Karpas-422 (cell line): ENCODE measurements at regions not wholly inside any gene's neighbourhood (a gene's known extent, or its start where the extent isn't known, plus 50 kb on each side); places are given as distances from the start of the nearest gene placed in this dataset.

Experiments
- DNase-seq: peaks from one replicate; pipeline ENCODE4 v3.0.0-alpha.2; 2015
- H2AFZ ChIP-seq: fragments of 200-600 bp; sonication (generic); 2 replicates; pipeline ENCODE4 v1.6.1; 2014; ENCODE audit warnings: antibody characterized with exemption, low read length, mixed read lengths
- H3K27ac ChIP-seq: fragments of 200-600 bp; sonication (generic); 2 replicates; pipeline ENCODE4 v1.5.1; 2014; ENCODE audit warnings: mild to moderate bottlenecking, low read length, moderate library complexity
- H3K27me3 ChIP-seq: fragments of 200-600 bp; sonication (generic); 2 replicates; pipeline ENCODE4 v1.6.1; 2014; ENCODE audit warnings: low read length, mixed read lengths
- H3K36me3 ChIP-seq: fragments of 200-600 bp; sonication (generic); 2 replicates; pipeline ENCODE4 v1.6.1; 2014; ENCODE audit warnings: low read length, mixed read lengths; ENCODE audit not compliant: insufficient read depth
- H3K4me1 ChIP-seq: fragments of 200-600 bp; sonication (generic); 2 replicates; pipeline ENCODE4 v1.6.1; 2014; ENCODE audit warnings: mild to moderate bottlenecking, low read length, mixed read lengths
- H3K4me2 ChIP-seq: fragments of 200-600 bp; sonication (generic); 2 replicates; pipeline ENCODE4 v1.6.1; 2014; ENCODE audit warnings: low read length, low read depth, mild to moderate bottlenecking; ENCODE audit not compliant: poor library complexity, severe bottlenecking
- H3K4me3 ChIP-seq: fragments of 200-600 bp; sonication (generic); 2 replicates; pipeline ENCODE4 v1.5.1; 2014; ENCODE audit warnings: mild to moderate bottlenecking, antibody characterized with exemption, low read length, mixed read lengths
- H3K79me2 ChIP-seq: fragments of 200-600 bp; sonication (generic); 2 replicates; pipeline ENCODE4 v1.6.1; 2014; ENCODE audit warnings: mild to moderate bottlenecking, low read length, mixed read lengths
- H3K9ac ChIP-seq: fragments of 200-600 bp; sonication (generic); 2 replicates; pipeline ENCODE4 v1.6.0; 2014; ENCODE audit warnings: low read length
- H3K9me2 ChIP-seq: fragments of 200-600 bp; sonication (generic), shearing (Covaris generic); replicated peaks from 2 replicates; pipeline ENCODE4 v1.6.0; 2014; ENCODE audit warnings: mild to moderate bottlenecking, low read length, moderate library complexity; ENCODE audit not compliant: insufficient read depth
- H3K9me3 ChIP-seq: fragments of 300-700, 200-600 bp; sonication (generic); 2 replicates; pipeline ENCODE4 v1.6.1; 2014; ENCODE audit warnings: low read length, mixed read lengths
- H4K20me1 ChIP-seq: fragments of 200-600 bp; sonication (generic); 2 replicates; pipeline ENCODE4 v1.6.1; 2014; ENCODE audit warnings: mild to moderate bottlenecking, antibody characterized with exemption, low read length, low read depth; ENCODE audit not compliant: insufficient read depth

- no peaks in the 10 kb centered on the region for H3K4me1 ChIP-seq
- no peaks in the 10 kb centered on the region for H4K20me1 ChIP-seq
- no peak overlapping the region for H3K9ac ChIP-seq
- no peak overlapping the region for H3K4me3 ChIP-seq
- no peak for DNase-seq
- no peaks in the 10 kb centered on the region for H3K27me3 ChIP-seq
- no peaks in the 10 kb centered on the region for H3K9me2 ChIP-seq
- H3K79me2 ChIP-seq: no peaks in the 10 kb centered on the region
- H3K36me3 ChIP-seq: no peaks in the 10 kb centered on the region
- H3K9me3 ChIP-seq: no peaks in the 10 kb centered on the region; the same call in 1 of the 2 replicates
- no peak overlapping the region for H3K27ac ChIP-seq
- H3K4me2 ChIP-seq: no peak overlapping the region
- no peak overlapping the region for H2AFZ ChIP-seq
Observed at GRCh38 chr13:47790755-47791154, 210.3 kb downstream of the SUCLA2 start.

- Histone ChIP-seq H3K4me3 (no peak overlapping the region), H3K9me3 (no peaks in the 10 kb centered on the region; the same call in 1 of the 2 replicates), H3K36me3 (no peaks in the 10 kb centered on the region), H3K9me2 (no peaks in the 10 kb centered on the region), H3K27ac (no peak overlapping the region), H3K4me1 (no peaks in the 10 kb centered on the region), H2AFZ (no peak overlapping the region), H4K20me1 (no peaks in the 10 kb centered on the region), H3K27me3 (no peaks in the 10 kb centered on the region), H3K4me2 (no peak overlapping the region), H3K79me2 (no peaks in the 10 kb centered on the region), H3K9ac (no peak overlapping the region)
- no peak for DNase-seq
Observed at GRCh38 chr13:47788844-47789243, 212.2 kb downstream of the SUCLA2 start.

GRCh38 chr13:47774671-47774994 is 226.4 kb downstream of the SUCLA2 start:
- H3K9ac ChIP-seq: no peak overlapping the region
- no peaks in the 10 kb centered on the region for H3K79me2 ChIP-seq
- H3K27me3 ChIP-seq: no peaks in the 10 kb centered on the region
- H3K9me2 ChIP-seq: no peaks in the 10 kb centered on the region
- no peak overlapping the region for H3K4me2 ChIP-seq
- H2AFZ ChIP-seq: no peak overlapping the region
- no peak overlapping the region for H3K4me3 ChIP-seq
- H3K9me3 ChIP-seq: no peaks in the 10 kb centered on the region
- no peak overlapping the region for H3K27ac ChIP-seq
- H3K4me1 ChIP-seq: no peaks in the 10 kb centered on the region
- no peak for DNase-seq
- H4K20me1 ChIP-seq: no peaks in the 10 kb centered on the region
- H3K36me3 ChIP-seq: no peaks in the 10 kb centered on the region

- H3K9me3 ChIP-seq: no peaks in the 10 kb centered on the region
- no peak overlapping the region for H3K4me2 ChIP-seq
- no peak overlapping the region for H3K9ac ChIP-seq
- no peaks in the 10 kb centered on the region for H4K20me1 ChIP-seq
- no peaks in the 10 kb centered on the region for H3K27me3 ChIP-seq
- no peak overlapping the region for H3K4me3 ChIP-seq
- no peaks in the 10 kb centered on the region for H3K36me3 ChIP-seq
- no peak overlapping the region for H3K27ac ChIP-seq
- H3K4me1 ChIP-seq: no peaks in the 10 kb centered on the region
- no peak overlapping the region for H2AFZ ChIP-seq
- DNase-seq: no peak
- no peaks in the 10 kb centered on the region for H3K9me2 ChIP-seq
- no peaks in the 10 kb centered on the region for H3K79me2 ChIP-seq
Observed at GRCh38 chr13:47764817-47765216, 236.3 kb downstream of the SUCLA2 start.

- no peak overlapping the region for H3K4me3 ChIP-seq
- no peaks in the 10 kb centered on the region for H3K79me2 ChIP-seq
- no peaks in the 10 kb centered on the region for H3K9me2 ChIP-seq
- no peak overlapping the region for H3K9ac ChIP-seq
- no peaks in the 10 kb centered on the region for H3K27me3 ChIP-seq
- no peak overlapping the region for H3K4me2 ChIP-seq
- no peaks in the 10 kb centered on the region for H3K9me3 ChIP-seq
- no peaks in the 10 kb centered on the region for H4K20me1 ChIP-seq
- H3K4me1 ChIP-seq: no peaks in the 10 kb centered on the region
- H3K36me3 ChIP-seq: no peaks in the 10 kb centered on the region
- DNase-seq: no peak
- H2AFZ ChIP-seq: no peak overlapping the region
- H3K27ac ChIP-seq: no peak overlapping the region
Observed at GRCh38 chr13:47757466-47758080, 243.5 kb downstream of the SUCLA2 start.

- Histone ChIP-seq H2AFZ (no peak overlapping the region), H3K27ac (no peak overlapping the region), H3K4me1 (no peaks in the 10 kb centered on the region), H3K79me2 (no peaks in the 10 kb centered on the region), H3K9me2 (no peaks in the 10 kb centered on the region), H3K27me3 (no peaks in the 10 kb centered on the region), H3K4me3 (no peak overlapping the region), H3K9me3 (no peaks in the 10 kb centered on the region), H4K20me1 (no peaks in the 10 kb centered on the region), H3K36me3 (no peaks in the 10 kb centered on the region), H3K9ac (no peak overlapping the region), H3K4me2 (no peak overlapping the region)
- DNase-seq: no peak
Observed at GRCh38 chr13:47747901-47748300, 253.2 kb downstream of the SUCLA2 start.

- Histone ChIP-seq H3K36me3 (no peaks in the 10 kb centered on the region), H3K9me3 (no peaks in the 10 kb centered on the region), H3K79me2 (no peaks in the 10 kb centered on the region), H2AFZ (no peak overlapping the region), H3K27ac (no peak overlapping the region), H3K4me3 (no peak overlapping the region), H3K27me3 (no peaks in the 10 kb centered on the region), H4K20me1 (no peaks in the 10 kb centered on the region), H3K9ac (no peak overlapping the region), H3K4me2 (no peak overlapping the region), H3K4me1 (no peaks in the 10 kb centered on the region), H3K9me2 (no peaks in the 10 kb centered on the region)
- DNase-seq: no peak
Observed at GRCh38 chr13:47726394-47726793, 274.7 kb downstream of the SUCLA2 start.

GRCh38 chr13:47723898-47724297 is 277.2 kb downstream of the SUCLA2 start:
- no peak overlapping the region for H3K9ac ChIP-seq
- H3K4me1 ChIP-seq: no peaks in the 10 kb centered on the region
- no peak overlapping the region for H3K27ac ChIP-seq
- H2AFZ ChIP-seq: no peak overlapping the region
- H3K27me3 ChIP-seq: no peaks in the 10 kb centered on the region
- no peak overlapping the region for H3K4me2 ChIP-seq
- H3K9me3 ChIP-seq: no peaks in the 10 kb centered on the region
- no peaks in the 10 kb centered on the region for H3K36me3 ChIP-seq
- H4K20me1 ChIP-seq: no peaks in the 10 kb centered on the region
- DNase-seq: no peak
- no peak overlapping the region for H3K4me3 ChIP-seq
- H3K9me2 ChIP-seq: no peaks in the 10 kb centered on the region
- H3K79me2 ChIP-seq: no peaks in the 10 kb centered on the region

- no peaks in the 10 kb centered on the region for H3K9me3 ChIP-seq
- H3K4me1 ChIP-seq: no peaks in the 10 kb centered on the region
- H3K9ac ChIP-seq: no peak overlapping the region
- H2AFZ ChIP-seq: no peak overlapping the region
- no peaks in the 10 kb centered on the region for H3K27me3 ChIP-seq
- no peak overlapping the region for H3K27ac ChIP-seq
- H3K4me2 ChIP-seq: no peak overlapping the region
- H3K79me2 ChIP-seq: no peaks in the 10 kb centered on the region
- DNase-seq: no peak
- H3K4me3 ChIP-seq: no peak overlapping the region
- H4K20me1 ChIP-seq: no peaks in the 10 kb centered on the region
- no peaks in the 10 kb centered on the region for H3K36me3 ChIP-seq
- H3K9me2 ChIP-seq: no peaks in the 10 kb centered on the region
Observed at GRCh38 chr13:47719164-47719563, 281.9 kb downstream of the SUCLA2 start.
